CD14-positive monocyte (primary cell): ENCODE measurements at regions not wholly inside any gene's neighbourhood (a gene's known extent, or its start where the extent isn't known, plus 50 kb on each side); places are given as distances from the start of the nearest gene placed in this dataset.
A peak's percentile ranks its signal among the peaks of the same experiment; 100 is the strongest.

ENCODE experiments used
- DNase-seq, 3 donors: peaks; one replicate each; pipeline ENCODE4 v3.0.0-alpha.2; 2011 to 2022
- H2AFZ ChIP-seq: 2 replicates; pipeline ENCODE4 v1.6.0; 2012; ENCODE audit warnings: mild to moderate bottlenecking, low read depth, low read length, inconsistent platforms; ENCODE audit not compliant: insufficient read depth, poor library complexity, severe bottlenecking
- H3K27ac ChIP-seq, 2 donors: 1 replicate in 1 of 2; 2 replicates in 1 of 2; pipeline ENCODE4 v1.5.1; 2012 to 2013; ENCODE audit warnings: low read length in 2 of 2, control low read depth in 1 of 2, inconsistent platforms in 1 of 2, low read depth in 1 of 2, mild to moderate bottlenecking in 1 of 2
- H3K27me3 ChIP-seq, 2 donors: one replicate each; pipeline versions ENCODE4 v1.6.0 to v1.6.1; 2011 to 2013; ENCODE audit warnings: low read length in 2 of 2; ENCODE audit not compliant: control insufficient read depth in 2 of 2, insufficient read depth in 2 of 2
- H3K36me3 ChIP-seq, 2 donors: replicated peaks in 1 of 2; 1 replicate in 1 of 2; 2 replicates in 1 of 2; pipeline versions ENCODE4 v1.5.1 to v1.6.1; 2012 to 2013; ENCODE audit warnings: low read length in 2 of 2, control low read depth in 1 of 2, inconsistent platforms in 1 of 2, mild to moderate bottlenecking in 1 of 2; ENCODE audit not compliant: insufficient read depth in 2 of 2, control insufficient read depth in 1 of 2
- H3K4me1 ChIP-seq, 2 donors: 1 replicate in 1 of 2; 2 replicates in 1 of 2; pipeline versions ENCODE4 v1.5.1 to v1.6.1; 2012 to 2013; ENCODE audit warnings: low read length in 2 of 2, control low read depth in 1 of 2, inconsistent platforms in 1 of 2, mild to moderate bottlenecking in 1 of 2, moderate library complexity in 1 of 2; ENCODE audit not compliant: insufficient read depth in 2 of 2, control insufficient read depth in 1 of 2
- H3K4me2 ChIP-seq: replicated peaks from 2 replicates; pipeline ENCODE3; 2012; ENCODE audit warnings: low read length, moderate library complexity, mild to moderate bottlenecking; ENCODE audit not compliant: poor library complexity, severe bottlenecking; ENCODE audit errors: extremely low read depth
- H3K4me3 ChIP-seq, 3 experiments: fragments of 200-600 bp in 1 of 3; sonication (generic) in 1 of 3; replicated peaks in 1 of 3; 1 replicate in 2 of 3; 2 replicates in 1 of 3; pipeline ENCODE4 v1.5.1; 2011 to 2013; ENCODE audit warnings: low read length in 3 of 3, mild to moderate bottlenecking in 3 of 3, control low read depth in 2 of 3, low read depth in 2 of 3, inconsistent platforms in 1 of 3, moderate library complexity in 1 of 3
- H3K79me2 ChIP-seq: 2 replicates; pipeline ENCODE4 v1.6.0; 2012; ENCODE audit warnings: mild to moderate bottlenecking, control low read depth, inconsistent platforms, low read length, moderate library complexity; ENCODE audit not compliant: insufficient read depth
- H3K9ac ChIP-seq: 2 replicates; pipeline ENCODE4 v1.6.0; 2017; ENCODE audit warnings: low read length, mild to moderate bottlenecking; ENCODE audit not compliant: insufficient read depth, poor library complexity, severe bottlenecking
- H3K9me3 ChIP-seq, 2 donors: replicated peaks in 1 of 2; 1 replicate in 1 of 2; 2 replicates in 1 of 2; pipeline versions ENCODE4 v1.5.1 to v1.6.1; 2012 to 2013; ENCODE audit warnings: low read length in 2 of 2, control low read depth in 1 of 2; ENCODE audit not compliant: control insufficient read depth in 1 of 2, insufficient read depth in 1 of 2
- H4K20me1 ChIP-seq: 2 replicates; pipeline ENCODE4 v1.6.0; 2012; ENCODE audit warnings: mild to moderate bottlenecking, low read length, control low read depth, moderate library complexity; ENCODE audit not compliant: insufficient read depth
- H3K27ac Mint-ChIP-seq, 7 donors: one replicate each; pipeline ENCODE4 v1.8.0; 2020; ENCODE audit warnings: mild to moderate bottlenecking in 7 of 7, mixed read lengths in 7 of 7, moderate library complexity in 6 of 7, inconsistent platforms in 2 of 7
- H3K27me3 Mint-ChIP-seq, 3 donors: one replicate each; pipeline ENCODE4 v1.8.0; 2021 to 2022; ENCODE audit warnings: low read depth in 3 of 3, mild to moderate bottlenecking in 3 of 3, mixed read lengths in 3 of 3, moderate library complexity in 3 of 3, inconsistent platforms in 1 of 3
- H3K36me3 Mint-ChIP-seq, 2 donors: one replicate each; pipeline ENCODE4 v1.8.0; 2020; ENCODE audit warnings: mixed read lengths in 2 of 2, inconsistent platforms in 1 of 2, mild to moderate bottlenecking in 1 of 2
- H3K4me1 Mint-ChIP-seq: one replicate; pipeline ENCODE4 v1.8.0; 2020; ENCODE audit warnings: mild to moderate bottlenecking, mixed read lengths
- H3K4me3 Mint-ChIP-seq, 2 donors: one replicate each; pipeline ENCODE4 v1.8.0; 2020; ENCODE audit warnings: mild to moderate bottlenecking in 2 of 2, mixed read lengths in 2 of 2, moderate library complexity in 1 of 2
- H3K9me3 Mint-ChIP-seq, 7 donors: one replicate each; pipeline ENCODE4 v1.8.0; 2020 to 2022; ENCODE audit warnings: mixed read lengths in 7 of 7, mild to moderate bottlenecking in 6 of 7, moderate library complexity in 6 of 7, inconsistent platforms in 2 of 7
- CTCF ChIP-seq: fragments of 200-600 bp; IDR thresholded peaks from one replicate; pipeline ENCODE4 v1.8.0; 2022; ENCODE audit warnings: antibody characterized with exemption, mild to moderate bottlenecking
- WGBS: methylation state at CpG from one replicate; pipeline ENCODE4 v1.1.5; 2013; ENCODE audit warnings: missing lambda C conversion rate; ENCODE audit not compliant: insufficient coverage; 5-methylcytosine and 5-hydroxymethylcytosine counted together
- intact Hi-C, 2 donors: fragments of 100-400 bp; cut with micrococcal nuclease; formaldehyde crosslinking; loops; one replicate each; pipeline versions ENCODE4 v1.15.0 to v1.15.1; 2023

DNA sequence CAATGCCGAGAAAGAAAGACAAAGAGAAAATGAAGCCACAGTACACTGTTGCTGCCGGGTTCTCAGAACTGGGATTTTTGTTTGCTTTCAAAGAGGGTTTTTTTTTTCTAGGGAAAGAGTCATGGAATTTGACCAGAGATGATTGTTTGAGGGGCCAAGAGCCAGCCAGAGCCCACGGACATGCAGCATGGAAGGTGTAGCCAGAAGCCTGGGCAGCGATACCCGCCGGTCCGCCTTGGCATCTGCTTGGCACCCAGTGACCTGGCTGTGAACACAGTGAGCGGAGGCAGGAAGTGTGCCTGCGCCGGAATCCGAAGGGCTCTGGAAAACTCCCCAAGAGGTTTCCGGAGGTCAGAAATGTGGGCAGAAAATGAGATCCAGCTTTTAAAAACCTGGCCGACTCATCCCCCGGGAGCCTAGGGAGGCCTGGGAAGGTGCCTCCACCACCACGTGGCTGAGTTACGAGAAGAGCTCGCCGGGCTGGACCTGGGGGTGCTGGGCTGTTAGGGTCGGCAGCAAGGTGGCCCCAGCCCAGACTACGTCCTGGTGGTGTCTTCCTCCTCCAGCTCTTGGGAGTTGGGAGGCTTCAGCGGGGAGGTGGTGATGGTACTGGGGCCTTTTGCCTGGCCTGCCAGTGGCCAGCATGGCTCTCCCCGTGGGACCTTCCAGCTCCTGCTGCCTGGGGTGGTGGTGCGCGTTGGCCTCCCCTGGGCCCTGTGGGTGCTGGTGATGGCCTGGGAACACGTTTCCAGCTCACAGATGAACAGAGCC is 61.6 kb upstream of the PPARA start:
- 99% methylated on average over 25 of the region's 25 CpGs for WGBS
- TF ChIP-seq CTCF = no peak
- H3K9me3 Mint-ChIP-seq = no peaks in the 10 kb centered on the region
- intact Hi-C loops = no loop called here
- peaks cover 47 to 78% of the 10 kb centered on the region in 2 donors for H3K36me3 ChIP-seq
- H2AFZ ChIP-seq = no peak overlapping the region
- no peak overlapping the region for H3K4me3 ChIP-seq
- H3K4me1 ChIP-seq = no peaks in the 10 kb centered on the region
- H3K4me3 Mint-ChIP-seq = no peak overlapping the region
- no peaks in the 10 kb centered on the region for H3K4me1 Mint-ChIP-seq
- H3K27me3 Mint-ChIP-seq = no peaks in the 10 kb centered on the region
- H4K20me1 ChIP-seq = peaks cover 100% of the 10 kb centered on the region
- no peaks in the 10 kb centered on the region for H3K9me3 ChIP-seq
- no peak overlapping the region for H3K4me2 ChIP-seq
- H3K36me3 Mint-ChIP-seq = peaks cover 37 to 69% of the 10 kb centered on the region in 2 donors
- peaks cover 95% of the 10 kb centered on the region for H3K79me2 ChIP-seq
- no peak overlapping the region for H3K9ac ChIP-seq
- H3K27ac Mint-ChIP-seq = peak overlapping the region in 2 of 7 donors; percentile 54 to 65
- H3K27ac ChIP-seq = no peak overlapping the region
- no peaks in the 10 kb centered on the region for H3K27me3 ChIP-seq
- DNase-seq = no peak

GRCh38 chr22:46089426-46090035 is 60.8 kb upstream of the PPARA start:
- peaks cover 42 to 75% of the 10 kb centered on the region in 2 donors for H3K36me3 ChIP-seq
- TF ChIP-seq CTCF = no peak
- no peaks in the 10 kb centered on the region for H3K9me3 Mint-ChIP-seq
- no peaks in the 10 kb centered on the region for H3K4me1 Mint-ChIP-seq
- H3K36me3 Mint-ChIP-seq = peaks cover 33 to 62% of the 10 kb centered on the region in 2 donors
- peaks cover 100% of the 10 kb centered on the region for H4K20me1 ChIP-seq
- H2AFZ ChIP-seq = no peak overlapping the region
- no peak overlapping the region for H3K4me3 ChIP-seq
- H3K27me3 ChIP-seq = no peaks in the 10 kb centered on the region
- no peaks in the 10 kb centered on the region for H3K9me3 ChIP-seq
- peaks cover 94% of the 10 kb centered on the region for H3K79me2 ChIP-seq
- H3K27ac ChIP-seq = no peak overlapping the region
- WGBS = 94% methylated on average over 14 of the region's 24 CpGs
- H3K4me3 Mint-ChIP-seq = no peak overlapping the region
- H3K4me2 ChIP-seq = no peak overlapping the region
- no peaks in the 10 kb centered on the region for H3K4me1 ChIP-seq
- no peak overlapping the region for H3K9ac ChIP-seq
- peak overlapping the region in 2 of 7 donors; percentile 65 to 69 for H3K27ac Mint-ChIP-seq
- intact Hi-C loops = no loop called here
- no peaks in the 10 kb centered on the region for H3K27me3 Mint-ChIP-seq
- no peak for DNase-seq
